ENCODE measurements at regions not wholly inside any gene's neighbourhood (a gene's known extent, or its start where the extent isn't known, plus 50 kb on each side); places are given as distances from the start of the nearest gene placed in this dataset.

DNA sequence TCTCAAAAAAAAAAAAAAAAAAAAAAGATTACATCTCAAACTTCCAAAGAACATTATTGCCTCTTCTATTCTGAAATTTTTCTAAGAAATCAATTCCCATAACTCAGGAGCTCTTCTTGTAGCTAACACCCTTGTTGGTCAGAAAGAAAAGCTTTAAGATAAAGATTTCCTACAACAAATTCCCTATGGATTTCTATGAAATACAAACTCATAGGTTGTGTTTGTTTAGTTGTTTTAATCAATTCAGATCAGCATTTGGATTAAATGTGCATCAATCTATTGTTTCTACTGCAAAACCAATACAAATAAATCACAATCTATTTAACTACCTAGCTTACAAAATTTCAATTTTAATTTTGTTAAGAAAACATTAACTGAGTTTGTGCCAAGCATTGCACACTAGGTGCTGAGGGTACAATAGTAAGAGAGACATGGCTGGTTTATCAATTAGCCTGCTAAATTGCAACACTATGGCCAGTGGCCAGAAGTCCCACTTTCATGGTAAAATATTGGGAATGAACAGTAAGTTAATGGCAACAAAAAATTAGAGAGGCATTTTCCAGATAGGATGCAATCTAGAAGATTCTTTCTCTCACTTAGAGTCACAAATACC lies 80.2 kb upstream of the MYCN start:
- in situ Hi-C loops (cut with MboI; ENCODE audit: low sequenced_read_pairs): no loop called here
- Histone ChIP-seq H3K27me3 (ENCODE audit: low read depth) (peaks cover 5% of the 10 kb centered on the region; the same call in 1 of the 2 replicates), H3K9me3 (no peaks in the 10 kb centered on the region), H3K36me3 (replicated peaks) (no peaks in the 10 kb centered on the region), H3K4me3 (no peak overlapping the region), H3K4me1 (no peaks in the 10 kb centered on the region)
- no peak for DNase-seq (ENCODE audit: low spot score in 2 of 2)

DNA sequence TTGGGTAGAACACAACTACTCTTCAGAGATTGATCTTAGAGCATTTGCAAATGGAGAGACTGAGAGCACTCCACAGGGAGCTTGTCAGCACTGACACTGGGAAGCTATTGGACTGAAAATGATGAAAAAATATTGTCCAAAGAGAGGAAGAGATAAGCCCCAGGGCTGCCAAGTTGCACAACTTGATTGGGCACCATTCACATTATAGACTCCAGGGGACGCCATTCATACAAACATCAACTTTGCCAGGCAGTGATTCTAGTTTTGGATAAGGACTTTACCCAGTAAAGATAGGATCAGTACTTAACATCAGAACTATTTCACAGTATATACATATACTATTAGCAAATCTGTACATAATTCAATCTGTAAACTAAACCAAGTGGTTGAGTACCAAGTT lies 79.6 kb upstream of the MYCN start:
- no peaks in the 10 kb centered on the region for H3K36me3 ChIP-seq (replicated peaks)
- no peak overlapping the region for H3K4me3 ChIP-seq
- peaks cover 5% of the 10 kb centered on the region; the same call in 1 of the 2 replicates for H3K27me3 ChIP-seq (ENCODE audit: low read depth)
- no peak for DNase-seq (ENCODE audit: low spot score in 2 of 2)
- H3K9me3 ChIP-seq: no peaks in the 10 kb centered on the region
- in situ Hi-C loops (cut with MboI; ENCODE audit: low sequenced_read_pairs): no loop called here
- no peaks in the 10 kb centered on the region for H3K4me1 ChIP-seq

DNA sequence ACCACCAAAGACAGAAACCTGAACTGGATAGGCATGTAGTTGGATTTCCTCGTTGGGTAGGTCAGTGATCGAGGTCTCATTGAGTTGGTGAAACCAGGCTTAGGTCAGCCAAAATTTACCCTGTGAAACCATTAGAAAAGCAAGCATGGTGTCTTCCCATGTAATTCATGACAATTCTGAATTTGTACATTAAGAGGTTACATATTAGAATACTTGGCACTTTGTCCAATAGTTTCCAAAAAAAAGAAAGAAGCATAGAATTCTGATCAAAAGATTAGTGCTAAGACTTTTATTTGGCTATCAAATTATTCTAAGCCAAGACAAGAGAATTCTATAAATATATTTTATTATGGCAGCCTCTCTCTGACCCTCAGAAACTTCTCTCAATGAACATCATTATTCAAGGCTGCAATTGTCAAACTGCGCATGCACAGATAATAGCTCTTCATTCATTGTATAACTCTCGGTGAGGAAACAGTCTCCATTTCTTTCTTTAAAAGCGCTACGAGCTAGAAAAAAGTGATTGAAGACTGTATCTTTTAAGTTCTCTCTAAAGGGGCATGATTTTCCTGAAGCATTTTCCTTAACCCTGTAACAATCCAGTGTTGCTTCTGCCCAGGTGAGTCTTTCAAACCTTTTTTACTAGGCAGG lies 79.1 kb upstream of the MYCN start:
- H3K4me1 ChIP-seq: no peaks in the 10 kb centered on the region
- no peak for DNase-seq (ENCODE audit: low spot score in 2 of 2)
- peaks cover 5% of the 10 kb centered on the region; the same call in 1 of the 2 replicates for H3K27me3 ChIP-seq (ENCODE audit: low read depth)
- in situ Hi-C loops (cut with MboI; ENCODE audit: low sequenced_read_pairs): no loop called here
- no peaks in the 10 kb centered on the region for H3K9me3 ChIP-seq
- no peaks in the 10 kb centered on the region for H3K36me3 ChIP-seq (replicated peaks)
- H3K4me3 ChIP-seq: no peak overlapping the region

DNA sequence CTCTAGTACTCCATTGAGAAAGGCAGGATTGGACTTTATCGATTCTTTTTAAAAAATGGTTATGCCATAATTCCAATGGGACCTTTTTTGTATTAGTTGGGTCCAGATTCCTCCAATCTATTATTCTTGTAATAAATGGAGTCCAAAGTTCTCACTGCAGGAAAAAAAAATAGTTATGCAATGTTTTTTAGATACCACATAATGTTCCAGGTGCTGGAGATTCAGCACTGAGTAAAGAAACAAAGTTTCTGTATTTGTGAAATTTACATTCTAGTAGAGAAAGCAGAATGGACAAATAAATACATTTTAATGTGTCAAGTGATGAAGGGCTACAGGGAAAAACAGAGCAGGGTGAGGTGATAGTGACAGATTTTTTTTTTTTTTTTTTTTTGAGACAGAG lies 78.5 kb upstream of the MYCN start:
- Histone ChIP-seq H3K9me3 (no peaks in the 10 kb centered on the region), H3K4me3 (no peak overlapping the region), H3K27me3 (ENCODE audit: low read depth) (peaks cover 5% of the 10 kb centered on the region; the same call in 1 of the 2 replicates), H3K36me3 (replicated peaks) (no peaks in the 10 kb centered on the region), H3K4me1 (no peaks in the 10 kb centered on the region)
- in situ Hi-C loops (cut with MboI; ENCODE audit: low sequenced_read_pairs): no loop called here
- DNase-seq (ENCODE audit: low spot score in 2 of 2): no peak

DNA sequence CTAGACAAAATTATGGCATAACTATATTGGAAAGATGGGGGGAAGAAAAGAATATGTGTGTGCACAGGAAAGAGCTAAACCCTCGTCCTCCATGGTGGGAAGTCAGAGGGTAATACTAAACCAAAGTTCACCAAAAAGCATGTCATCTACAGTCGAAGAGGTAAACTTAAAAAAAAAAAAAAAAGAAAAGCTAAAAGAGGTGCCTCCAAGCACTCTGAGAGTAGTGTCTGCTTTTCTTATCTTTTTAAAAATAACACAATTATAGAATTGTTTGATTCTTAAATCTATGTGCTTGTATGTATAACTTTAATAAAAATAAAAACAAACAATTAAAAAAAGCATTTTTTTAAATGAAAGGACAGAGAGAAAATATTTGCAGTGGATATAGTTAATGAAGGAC lies 77.3 kb upstream of the MYCN start:
- H3K4me1 ChIP-seq: no peaks in the 10 kb centered on the region
- no peak overlapping the region for H3K4me3 ChIP-seq
- no peak for DNase-seq (ENCODE audit: low spot score in 2 of 2)
- H3K36me3 ChIP-seq (replicated peaks): no peaks in the 10 kb centered on the region
- H3K27me3 ChIP-seq (ENCODE audit: low read depth): peaks cover 5% of the 10 kb centered on the region; the same call in 1 of the 2 replicates
- in situ Hi-C loops (cut with MboI; ENCODE audit: low sequenced_read_pairs): no loop called here
- no peaks in the 10 kb centered on the region for H3K9me3 ChIP-seq

DNA sequence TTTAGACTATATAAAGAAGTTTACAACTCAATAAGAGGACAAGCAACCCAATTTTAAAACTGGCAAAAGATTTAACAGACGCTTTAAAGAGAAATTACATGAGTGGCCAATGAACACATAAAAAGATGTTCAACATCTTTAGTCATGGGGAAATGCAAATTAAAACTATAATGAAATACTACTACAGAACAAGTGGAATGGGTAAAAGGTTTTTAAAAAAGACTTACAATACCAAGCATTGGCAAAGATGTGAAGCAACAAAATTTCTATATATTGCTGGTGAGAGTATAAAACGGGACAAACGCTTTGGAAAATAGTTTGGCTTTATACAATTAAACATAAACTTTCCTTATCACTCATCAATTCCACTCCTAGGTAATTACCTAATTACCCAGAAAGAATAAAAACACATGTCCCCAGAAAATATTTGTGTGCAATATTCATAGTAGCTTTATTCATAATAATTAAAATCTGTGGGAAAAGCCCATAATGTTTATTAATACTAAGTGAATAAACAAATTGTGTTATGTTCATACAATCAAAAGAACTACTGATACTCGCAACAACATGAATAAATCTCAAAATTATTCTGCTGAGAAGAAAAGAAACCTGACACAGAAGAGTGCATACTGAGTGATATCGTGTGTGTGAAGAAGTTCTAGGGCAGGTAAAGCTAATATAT lies 76.7 kb upstream of the MYCN start:
- no peak for DNase-seq (ENCODE audit: low spot score in 2 of 2)
- H3K4me1 ChIP-seq: no peaks in the 10 kb centered on the region
- in situ Hi-C loops (cut with MboI; ENCODE audit: low sequenced_read_pairs): no loop called here
- no peaks in the 10 kb centered on the region for H3K9me3 ChIP-seq
- H3K27me3 ChIP-seq (ENCODE audit: low read depth): peaks cover 5% of the 10 kb centered on the region; the same call in 1 of the 2 replicates
- H3K36me3 ChIP-seq (replicated peaks): no peaks in the 10 kb centered on the region
- no peak overlapping the region for H3K4me3 ChIP-seq

DNA sequence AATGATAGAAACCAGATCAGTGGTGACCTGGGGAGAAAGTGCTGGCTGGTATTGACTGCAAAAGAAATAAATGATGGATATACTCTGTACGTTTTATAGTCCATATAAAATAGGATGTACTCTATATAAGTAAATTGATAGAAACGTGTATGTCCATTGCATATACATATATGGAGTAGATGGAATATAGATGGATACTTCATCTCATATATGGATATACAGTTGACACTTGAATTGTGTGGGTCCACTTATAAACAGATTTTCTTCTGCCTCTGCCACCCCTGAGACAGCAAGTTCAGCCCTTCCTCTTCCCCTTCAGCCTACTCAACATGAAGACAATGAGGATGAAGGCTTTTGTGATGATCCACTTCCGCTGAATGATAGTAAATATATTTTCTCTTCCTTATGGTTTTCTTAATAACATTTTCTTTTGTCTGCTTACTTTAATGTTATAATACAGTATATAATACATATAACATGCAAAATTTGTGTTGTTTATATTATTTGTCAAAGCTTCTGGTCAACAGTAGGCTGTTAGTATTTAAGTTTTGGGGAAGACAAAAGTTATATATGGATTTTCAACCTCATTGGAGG lies 76.1 kb upstream of the MYCN start:
- in situ Hi-C loops (cut with MboI; ENCODE audit: low sequenced_read_pairs): no loop called here

DNA sequence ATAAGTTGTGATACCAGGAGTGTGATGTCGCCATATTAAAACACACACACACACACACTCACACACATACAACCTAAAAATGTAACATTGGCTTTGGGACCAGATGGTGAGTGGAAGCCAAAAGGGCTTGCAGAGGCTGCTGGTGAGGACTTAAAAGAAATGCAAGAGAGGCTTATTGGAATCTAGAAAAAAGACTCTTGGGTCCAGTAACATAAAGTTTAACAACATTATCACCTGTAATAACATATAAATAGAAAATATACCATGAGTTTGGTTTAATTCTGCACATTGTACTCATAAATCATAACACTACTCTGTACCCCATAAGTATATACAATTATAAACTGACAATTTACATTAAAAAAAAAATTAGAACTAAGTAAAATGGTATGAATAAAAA lies 74.4 kb upstream of the MYCN start:
- Histone ChIP-seq H3K36me3 (replicated peaks) (no peaks in the 10 kb centered on the region), H3K9me3 (no peaks in the 10 kb centered on the region), H3K4me3 (no peak overlapping the region), H3K27me3 (ENCODE audit: low read depth) (peaks cover 5% of the 10 kb centered on the region; the same call in 1 of the 2 replicates), H3K4me1 (no peaks in the 10 kb centered on the region)
- in situ Hi-C loops (cut with MboI; ENCODE audit: low sequenced_read_pairs): no loop called here
- DNase-seq (ENCODE audit: low spot score in 2 of 2): no peak

More for the DNA sequence above, 76.1 kb upstream of the MYCN start:
- DNase-seq (ENCODE audit: low spot score in 2 of 2): no peak
- H3K27me3 ChIP-seq (ENCODE audit: low read depth): peaks cover 5% of the 10 kb centered on the region; the same call in 1 of the 2 replicates
- no peaks in the 10 kb centered on the region for H3K4me1 ChIP-seq
- H3K4me3 ChIP-seq: no peak overlapping the region
- H3K9me3 ChIP-seq: no peaks in the 10 kb centered on the region
- H3K36me3 ChIP-seq (replicated peaks): no peaks in the 10 kb centered on the region

DNA sequence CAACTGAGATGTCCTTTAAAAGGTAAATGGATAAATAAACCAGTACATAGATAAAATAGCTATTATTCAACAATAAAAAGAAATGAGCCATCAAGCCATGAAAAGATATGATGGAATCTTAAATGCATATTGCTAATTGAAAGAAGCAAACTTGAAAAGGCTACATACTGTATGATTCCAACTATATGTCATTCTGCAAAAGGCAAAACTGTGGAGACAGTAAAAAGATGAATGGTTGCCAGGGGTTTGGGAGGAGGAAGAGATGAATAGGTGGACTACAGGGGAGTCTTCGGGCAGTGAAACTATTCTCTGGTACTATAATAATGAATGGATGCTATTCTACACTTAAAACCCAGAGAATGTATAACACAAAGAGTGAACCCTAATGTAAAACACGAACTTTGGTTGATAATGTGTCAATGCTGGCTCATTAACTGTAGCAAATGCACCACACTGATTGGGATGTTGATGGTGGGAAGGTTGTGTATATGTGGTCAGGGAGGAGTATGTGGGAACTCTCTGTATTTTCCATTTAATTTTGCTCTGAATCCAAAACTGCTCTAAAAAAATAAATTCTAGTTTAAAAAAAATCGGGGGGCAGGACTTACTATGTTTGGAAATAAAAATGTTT lies 73.7 kb upstream of the MYCN start:
- no peaks in the 10 kb centered on the region for H3K9me3 ChIP-seq
- in situ Hi-C loops (cut with MboI; ENCODE audit: low sequenced_read_pairs): no loop called here
- DNase-seq (ENCODE audit: low spot score in 2 of 2): no peak
- H3K4me1 ChIP-seq: no peaks in the 10 kb centered on the region
- no peaks in the 10 kb centered on the region for H3K36me3 ChIP-seq (replicated peaks)
- H3K27me3 ChIP-seq (ENCODE audit: low read depth): peaks cover 3% of the 10 kb centered on the region; the same call in 1 of the 2 replicates
- no peak overlapping the region for H3K4me3 ChIP-seq

DNA sequence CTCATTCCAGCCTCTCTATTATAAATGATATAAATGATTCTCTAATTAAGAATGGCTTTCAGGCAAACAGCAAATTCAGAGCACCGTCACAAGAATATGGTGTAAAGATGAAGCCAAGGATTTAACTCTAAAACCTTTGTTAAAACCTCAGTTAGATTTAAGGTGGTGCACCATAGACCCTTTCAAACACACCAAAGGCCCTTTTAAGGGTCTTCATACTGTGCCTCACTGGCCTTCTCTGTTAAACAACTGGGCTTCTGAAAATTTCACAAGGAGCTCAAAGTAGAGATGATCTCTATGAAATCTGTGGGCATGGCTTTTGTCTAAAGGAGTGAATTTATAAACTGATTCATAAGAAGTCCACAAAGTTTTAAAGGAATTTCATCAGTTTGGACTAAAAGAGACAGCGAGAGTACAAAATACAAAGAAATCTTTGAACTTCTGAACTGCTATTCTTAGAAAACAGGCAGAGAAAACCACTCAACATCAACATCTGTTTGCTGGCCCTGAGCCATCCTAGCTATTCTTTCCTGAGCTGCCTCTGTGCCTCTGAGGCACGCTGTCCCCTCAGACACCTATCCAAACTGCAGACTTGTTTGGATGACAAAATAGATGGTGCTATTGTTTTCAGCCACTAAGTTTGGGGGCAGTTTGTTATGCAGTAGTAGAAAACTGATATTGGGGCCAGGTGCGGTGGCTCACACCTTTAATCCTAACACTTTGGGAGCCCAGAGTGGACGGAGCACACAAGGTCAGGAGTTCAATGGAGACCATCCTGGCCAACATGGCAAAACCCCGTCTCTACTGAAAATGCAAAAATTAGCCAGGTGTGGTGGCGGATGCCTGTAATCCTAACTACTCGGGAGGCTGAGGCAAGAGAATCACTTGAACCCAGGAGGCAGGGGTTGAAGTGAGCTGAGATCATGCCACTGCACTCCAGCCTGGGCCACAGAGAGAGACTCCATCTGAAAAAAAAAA lies 72.9 kb upstream of the MYCN start:
- Histone ChIP-seq H3K9me3 (no peaks in the 10 kb centered on the region), H3K27me3 (ENCODE audit: low read depth) (peaks cover 3% of the 10 kb centered on the region; the same call in 1 of the 2 replicates), H3K4me3 (no peak overlapping the region), H3K4me1 (no peaks in the 10 kb centered on the region), H3K36me3 (replicated peaks) (no peaks in the 10 kb centered on the region)
- in situ Hi-C loops (cut with MboI; ENCODE audit: low sequenced_read_pairs): no loop called here
- no peak for DNase-seq (ENCODE audit: low spot score in 2 of 2)

DNA sequence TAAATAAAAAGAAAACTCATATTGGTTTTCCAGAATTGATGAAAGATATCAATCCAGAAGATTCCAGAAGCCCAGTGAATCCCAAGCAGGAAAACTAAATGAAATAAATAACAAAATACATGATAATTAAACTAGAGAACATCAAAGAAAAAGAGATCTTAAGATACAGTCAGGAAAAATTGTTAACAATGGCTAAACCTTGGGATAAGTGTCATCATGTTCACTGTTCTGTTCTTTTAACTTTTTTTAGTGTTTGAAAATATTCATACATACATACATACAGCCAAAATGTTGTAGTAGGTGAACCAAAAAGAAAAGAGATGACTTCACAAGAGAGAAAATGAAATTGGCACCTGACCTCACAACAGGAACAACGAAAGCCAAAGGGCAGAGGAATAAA lies 72.2 kb upstream of the MYCN start:
- Histone ChIP-seq H3K9me3 (no peaks in the 10 kb centered on the region), H3K4me3 (no peak overlapping the region), H3K36me3 (replicated peaks) (no peaks in the 10 kb centered on the region), H3K4me1 (no peaks in the 10 kb centered on the region), H3K27me3 (ENCODE audit: low read depth) (peaks cover 3% of the 10 kb centered on the region; the same call in 1 of the 2 replicates)
- no peak for DNase-seq (ENCODE audit: low spot score in 2 of 2)
- in situ Hi-C loops (cut with MboI; ENCODE audit: low sequenced_read_pairs): no loop called here

DNA sequence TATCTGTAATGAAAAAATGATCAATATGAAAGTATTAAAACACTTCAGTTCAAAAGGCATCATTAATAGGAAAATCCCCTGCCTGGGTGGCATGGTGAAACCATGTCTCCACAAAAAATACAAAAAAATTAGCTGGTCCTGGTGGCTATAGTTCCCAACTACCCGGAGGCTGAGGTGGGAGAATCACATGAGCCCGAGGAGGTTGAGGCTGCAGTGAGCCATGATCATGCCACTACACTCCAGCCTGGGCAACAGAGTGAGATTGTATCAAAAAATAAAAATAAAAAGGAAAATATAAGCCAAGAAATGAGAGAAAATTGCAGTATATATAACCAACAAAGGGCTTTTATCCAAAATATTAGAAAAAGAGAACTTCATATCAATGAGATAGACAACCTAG lies 71.6 kb upstream of the MYCN start:
- H3K4me3 ChIP-seq: no peak overlapping the region
- no peaks in the 10 kb centered on the region for H3K4me1 ChIP-seq
- H3K36me3 ChIP-seq (replicated peaks): no peaks in the 10 kb centered on the region
- peaks cover under 1% of the 10 kb centered on the region; the same call in 1 of the 2 replicates for H3K27me3 ChIP-seq (ENCODE audit: low read depth)
- in situ Hi-C loops (cut with MboI; ENCODE audit: low sequenced_read_pairs): no loop called here
- DNase-seq (ENCODE audit: low spot score in 2 of 2): no peak
- H3K9me3 ChIP-seq: no peaks in the 10 kb centered on the region

DNA sequence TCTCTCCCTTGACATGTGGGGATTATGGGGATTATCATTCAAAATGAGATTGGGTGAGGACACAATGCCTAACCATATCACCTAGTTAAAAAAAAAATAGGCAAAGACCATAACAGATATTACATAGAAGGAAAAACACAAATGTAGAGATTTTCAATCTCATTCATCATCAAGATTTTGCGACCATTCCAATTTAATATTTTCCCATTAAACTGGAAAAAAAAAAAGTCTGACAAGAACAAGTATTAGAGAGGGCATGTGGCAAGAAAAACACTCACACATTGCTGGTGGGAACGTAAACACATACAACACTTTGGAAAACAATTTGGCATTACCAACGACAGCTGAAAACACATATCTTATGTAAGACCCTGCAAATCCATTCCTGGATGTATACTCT lies 71.0 kb upstream of the MYCN start:
- no peaks in the 10 kb centered on the region for H3K4me1 ChIP-seq
- no peaks in the 10 kb centered on the region for H3K9me3 ChIP-seq
- no peak overlapping the region for H3K4me3 ChIP-seq
- H3K27me3 ChIP-seq (ENCODE audit: low read depth): no peaks in the 10 kb centered on the region
- DNase-seq (ENCODE audit: low spot score in 2 of 2): no peak
- in situ Hi-C loops (cut with MboI; ENCODE audit: low sequenced_read_pairs): no loop called here
- H3K36me3 ChIP-seq (replicated peaks): no peaks in the 10 kb centered on the region
